ENCODE measurements at regions not wholly inside any gene's neighbourhood (a gene's known extent, or its start where the extent isn't known, plus 50 kb on each side); places are given as distances from the start of the nearest gene placed in this dataset.

- H3K4me3 ChIP-seq (ENCODE audit: control insufficient read depth, low read depth, low read length): no peak overlapping the region
- TF ChIP-seq CTCF (IDR thresholded peaks at IDR 0.05; ENCODE audit: control insufficient read depth, insufficient read depth, low read depth, low read length, missing control alignments): no peak
- no peak for DNase-seq (ENCODE audit: low read depth)
These were observed 737.1 kb downstream of the MECOM start for GRCh38 chr3:168926426-168926825.

- no peak for DNase-seq (ENCODE audit: low read depth)
- H3K4me3 ChIP-seq (ENCODE audit: control insufficient read depth, low read depth, low read length): no peak overlapping the region
- no peak for TF ChIP-seq CTCF (IDR thresholded peaks at IDR 0.05; ENCODE audit: control insufficient read depth, insufficient read depth, low read depth, low read length, missing control alignments)
These were observed 737.9 kb downstream of the MECOM start for GRCh38 chr3:168925568-168925967.

GRCh38 chr3:168914662-168915061, 748.9 kb downstream of the MECOM start:
- no peak for TF ChIP-seq CTCF (IDR thresholded peaks at IDR 0.05; ENCODE audit: control insufficient read depth, insufficient read depth, low read depth, low read length, missing control alignments)
- H3K4me3 ChIP-seq (ENCODE audit: control insufficient read depth, low read depth, low read length): no peak overlapping the region

GRCh38 chr3:168909260-168909659, 754.3 kb downstream of the MECOM start:
- no peak for DNase-seq (ENCODE audit: low read depth)
- no peak for TF ChIP-seq CTCF (IDR thresholded peaks at IDR 0.05; ENCODE audit: control insufficient read depth, insufficient read depth, low read depth, low read length, missing control alignments)
- H3K4me3 ChIP-seq (ENCODE audit: control insufficient read depth, low read depth, low read length): no peak overlapping the region

More at GRCh38 chr3:168914662-168915061, 748.9 kb downstream of the MECOM start:
- DNase-seq (ENCODE audit: low read depth): no peak

GRCh38 chr3:168895419-168895818, 768.1 kb downstream of the MECOM start:
- no peak for TF ChIP-seq CTCF (IDR thresholded peaks at IDR 0.05; ENCODE audit: control insufficient read depth, insufficient read depth, low read depth, low read length, missing control alignments)

GRCh38 chr3:168894214-168894613, 769.3 kb downstream of the MECOM start:
- no peak overlapping the region for H3K4me3 ChIP-seq (ENCODE audit: control insufficient read depth, low read depth, low read length)
- TF ChIP-seq CTCF (IDR thresholded peaks at IDR 0.05; ENCODE audit: control insufficient read depth, insufficient read depth, low read depth, low read length, missing control alignments): no peak
- DNase-seq (ENCODE audit: low read depth): no peak

More at GRCh38 chr3:168895419-168895818, 768.1 kb downstream of the MECOM start:
- no peak overlapping the region for H3K4me3 ChIP-seq (ENCODE audit: control insufficient read depth, low read depth, low read length)
- no peak for DNase-seq (ENCODE audit: low read depth)

GRCh38 chr3:168889666-168890065, 773.8 kb downstream of the MECOM start:
- DNase-seq (ENCODE audit: low read depth): no peak

More at GRCh38 chr3:168889666-168890065, 773.8 kb downstream of the MECOM start:
- TF ChIP-seq CTCF (IDR thresholded peaks at IDR 0.05; ENCODE audit: control insufficient read depth, insufficient read depth, low read depth, low read length, missing control alignments): no peak
- H3K4me3 ChIP-seq (ENCODE audit: control insufficient read depth, low read depth, low read length): no peak overlapping the region
